GM12891 (cell line): ENCODE measurements at regions not wholly inside any gene's neighbourhood (a gene's known extent, or its start where the extent isn't known, plus 50 kb on each side); places are given as distances from the start of the nearest gene placed in this dataset.
"Not testable (repeated sequence)": the region's sequence is repeated elsewhere in the genome, so short reads cannot be mapped to it uniquely, and the experiment has no call there.

Experiments
- DNase-seq: peaks from one replicate; pipeline ENCODE4 v3.0.0; 2011; ENCODE audit warnings: low spot score; ENCODE audit not compliant: insufficient read length
- FAIRE-seq: peaks from 2 replicates; lab custom pipeline; 2011; peaks lifted over from hg19 to GRCh38; lab: Jason Lieb, UNC
- PAX5 ChIP-seq: IDR thresholded peaks from 2 replicates; pipeline ENCODE4 v1.6.1; 2011; ENCODE audit warnings: low read length, moderate library complexity, mild to moderate bottlenecking; ENCODE audit not compliant: insufficient read depth, severe bottlenecking
- POLR2A ChIP-seq: IDR thresholded peaks from 2 replicates; pipeline ENCODE4 v1.6.1; 2011; ENCODE audit warnings: low read depth, low read length, control low read depth
- POLR2AphosphoS5 ChIP-seq: IDR thresholded peaks from 2 replicates; pipeline ENCODE4 v1.6.1; 2011; ENCODE audit warnings: low read depth, low read length, control low read depth
- POU2F2 ChIP-seq: IDR thresholded peaks from 2 replicates; pipeline ENCODE4 v1.6.1; 2011; ENCODE audit warnings: low read depth, mild to moderate bottlenecking, control low read depth, low read length, moderate library complexity
- SPI1 ChIP-seq: IDR thresholded peaks from 2 replicates; pipeline ENCODE4 v1.6.1; 2011; ENCODE audit warnings: low read depth, low read length, control low read depth
- TAF1 ChIP-seq: IDR thresholded peaks from 2 replicates; pipeline ENCODE4 v1.6.1; 2011; ENCODE audit warnings: low read depth, low read length, control low read depth

GRCh38 chr5:164235300-164235891, 730.0 kb downstream of the MAT2B start:
- FAIRE-seq (no peak), DNase-seq (no peak)
- TF ChIP-seq PAX5 = no peak
- TF ChIP-seq POLR2AphosphoS5 = no peak
- no peak for TF ChIP-seq SPI1
- no peak for TF ChIP-seq TAF1
- no peak for TF ChIP-seq POU2F2
- no peak for TF ChIP-seq POLR2A

- FAIRE-seq = no peak
- TF ChIP-seq POLR2AphosphoS5 = no peak
- no peak for TF ChIP-seq POLR2A
- no peak for TF ChIP-seq SPI1
- no peak for TF ChIP-seq PAX5
- TF ChIP-seq POU2F2 = no peak
- no peak for TF ChIP-seq TAF1
- DNase-seq = no peak
Observed at GRCh38 chr5:164237486-164237885, 732.1 kb downstream of the MAT2B start.

GRCh38 chr5:164251781-164252180, 746.4 kb downstream of the MAT2B start:
- FAIRE-seq = not testable (repeated sequence)

GRCh38 chr5:164253764-164254163, 748.3 kb downstream of the MAT2B start:
- FAIRE-seq = no peak
- TF ChIP-seq POLR2A = no peak
- TF ChIP-seq PAX5 = no peak
- no peak for TF ChIP-seq POU2F2
- TF ChIP-seq POLR2AphosphoS5 = no peak
- TF ChIP-seq SPI1 = no peak
- no peak for TF ChIP-seq TAF1
- no peak for DNase-seq

More at GRCh38 chr5:164251781-164252180, 746.4 kb downstream of the MAT2B start:
- not testable (repeated sequence) for DNase-seq

GRCh38 chr5:164255598-164256213, 750.3 kb downstream of the MAT2B start:
- FAIRE-seq (no peak), DNase-seq (no peak)
- no peak for TF ChIP-seq TAF1
- no peak for TF ChIP-seq POLR2AphosphoS5
- no peak for TF ChIP-seq PAX5

GRCh38 chr5:164256351-164256750, 750.9 kb downstream of the MAT2B start:
- DNase-seq (no peak), FAIRE-seq (no peak)
- no peak for TF ChIP-seq PAX5
- no peak for TF ChIP-seq POU2F2
- no peak for TF ChIP-seq POLR2A
- no peak for TF ChIP-seq SPI1
- TF ChIP-seq TAF1 = no peak
- TF ChIP-seq POLR2AphosphoS5 = no peak

- TF ChIP-seq PAX5 (no peak), POLR2AphosphoS5 (no peak)
- FAIRE-seq (no peak), DNase-seq (no peak)
Observed at GRCh38 chr5:164256954-164257353, 751.5 kb downstream of the MAT2B start.

GRCh38 chr5:164265566-164265965, 760.1 kb downstream of the MAT2B start:
- no peak for FAIRE-seq
- DNase-seq = no peak
- no peak for TF ChIP-seq POLR2A
- TF ChIP-seq POLR2AphosphoS5 = no peak
- no peak for TF ChIP-seq POU2F2
- TF ChIP-seq SPI1 = no peak
- TF ChIP-seq PAX5 = no peak
- TF ChIP-seq TAF1 = no peak

GRCh38 chr5:164266571-164266970, 761.2 kb downstream of the MAT2B start:
- no peak for TF ChIP-seq POU2F2
- no peak for TF ChIP-seq SPI1
- TF ChIP-seq POLR2AphosphoS5 = no peak
- TF ChIP-seq TAF1 = no peak
- no peak for FAIRE-seq
- no peak for DNase-seq

GRCh38 chr5:164277720-164278119, 772.3 kb downstream of the MAT2B start:
- TF ChIP-seq TAF1 = no peak
- no peak for TF ChIP-seq POU2F2
- TF ChIP-seq POLR2AphosphoS5 = no peak
- TF ChIP-seq POLR2A = no peak
- no peak for TF ChIP-seq PAX5
- no peak for TF ChIP-seq SPI1
- FAIRE-seq = no peak
- no peak for DNase-seq

GRCh38 chr5:164289526-164289925, 784.1 kb downstream of the MAT2B start:
- DNase-seq (no peak), FAIRE-seq (no peak)
- no peak for TF ChIP-seq POU2F2
- no peak for TF ChIP-seq TAF1
- no peak for TF ChIP-seq POLR2AphosphoS5
- no peak for TF ChIP-seq SPI1
- no peak for TF ChIP-seq POLR2A
- no peak for TF ChIP-seq PAX5

GRCh38 chr5:164296603-164297080, 791.2 kb downstream of the MAT2B start:
- no peak for FAIRE-seq
- DNase-seq = no peak
- TF ChIP-seq PAX5 (no peak), POLR2A (no peak), POU2F2 (no peak), SPI1 (no peak), POLR2AphosphoS5 (no peak), TAF1 (no peak)
